MM.1S (cell line): ENCODE measurements at regions not wholly inside any gene's neighbourhood (a gene's known extent, or its start where the extent isn't known, plus 50 kb on each side); places are given as distances from the start of the nearest gene placed in this dataset.

Experiments used
- DNase-seq: peaks from one replicate; pipeline ENCODE4 v3.0.0-alpha.2; 2015
- H2AFZ ChIP-seq: fragments of 300-600 bp; sonication (generic); 2 replicates; pipeline ENCODE4 v1.6.0; 2016; ENCODE audit warnings: antibody characterized with exemption, low read length
- H3F3A ChIP-seq: fragments of 300-600 bp; sonication (generic); 2 replicates; pipeline ENCODE4 v1.6.1; 2016; ENCODE audit warnings: mild to moderate bottlenecking, antibody characterized with exemption, low read length, moderate library complexity, mixed read lengths; ENCODE audit not compliant: insufficient read depth
- H3K27ac ChIP-seq: fragments of 300-600 bp; sonication (generic); 2 replicates; pipeline ENCODE4 v1.5.1; 2016; ENCODE audit warnings: mild to moderate bottlenecking, low read length
- H3K27me3 ChIP-seq: fragments of 300-600 bp; sonication (generic); replicated peaks from 2 replicates; pipeline ENCODE4 v1.6.0; 2016; ENCODE audit warnings: low read length; ENCODE audit not compliant: insufficient read depth
- H3K36me3 ChIP-seq: fragments of 300-600 bp; sonication (generic); replicated peaks from 2 replicates; pipeline ENCODE4 v1.6.1; 2016; ENCODE audit warnings: mild to moderate bottlenecking, low read length, mixed read lengths; ENCODE audit not compliant: insufficient read depth
- H3K4me1 ChIP-seq: fragments of 300-600 bp; sonication (generic); 2 replicates; pipeline ENCODE4 v1.6.1; 2016; ENCODE audit warnings: low read length, mixed read lengths
- H3K4me2 ChIP-seq: fragments of 300-600 bp; sonication (generic); 2 replicates; pipeline ENCODE4 v1.6.0; 2016; ENCODE audit warnings: low read depth, low read length
- H3K4me3 ChIP-seq: fragments of 300-600 bp; sonication (generic); 2 replicates; pipeline ENCODE4 v1.5.1; 2016; ENCODE audit warnings: low read length, mixed read lengths
- H3K79me2 ChIP-seq: fragments of 300-600 bp; sonication (generic); 2 replicates; pipeline ENCODE4 v1.6.1; 2016; ENCODE audit warnings: mixed run types, low read length, mixed read lengths
- H3K9ac ChIP-seq: fragments of 300-600 bp; sonication (generic); 2 replicates; pipeline ENCODE4 v1.6.1; 2016; ENCODE audit warnings: low read length, mixed read lengths
- H3K9me2 ChIP-seq: fragments of 300-600 bp; sonication (generic); replicated peaks from 2 replicates; pipeline ENCODE4 v1.6.1; 2016; ENCODE audit warnings: mild to moderate bottlenecking, low read length, mixed read lengths; ENCODE audit not compliant: insufficient read depth
- H3K9me3 ChIP-seq: fragments of 300-600 bp; sonication (generic); replicated peaks from 2 replicates; pipeline ENCODE4 v1.6.1; 2016; ENCODE audit warnings: mild to moderate bottlenecking, low read length, mixed read lengths; ENCODE audit not compliant: insufficient read depth
- H4K20me1 ChIP-seq: fragments of 300-600 bp; sonication (generic); 2 replicates; pipeline ENCODE4 v1.6.1; 2016; ENCODE audit warnings: mild to moderate bottlenecking, low read length, moderate library complexity, mixed read lengths; ENCODE audit not compliant: insufficient read depth
- CTCF ChIP-seq: fragments of 300-600 bp; sonication (generic); IDR thresholded peaks from 2 replicates; pipeline ENCODE4 v1.5.1; 2016; ENCODE audit warnings: antibody characterized with exemption, low read length, mixed read lengths
- EZH2 ChIP-seq: fragments of 300-600 bp; sonication (generic); optimal IDR thresholded peaks from 2 replicates; pipeline ENCODE3; 2017; ENCODE audit warnings: low read depth, mild to moderate bottlenecking, antibody characterized with exemption, low read length, mixed read lengths
- EZH2phosphoT487 ChIP-seq: fragments of 300-600 bp; sonication (generic); IDR thresholded peaks from 2 replicates; pipeline ENCODE4 v1.6.1; 2018; ENCODE audit warnings: antibody characterized with exemption, low read length

GRCh38 chr5:98518754-98519153 lies 254.7 kb upstream of the RGMB start:
- no peak for DNase-seq
- no peak overlapping the region for H3K4me2 ChIP-seq
- no peak overlapping the region for H3K27ac ChIP-seq
- no peaks in the 10 kb centered on the region for H3K36me3 ChIP-seq
- H3K4me3 ChIP-seq, result no peak overlapping the region
- H3K9me2 ChIP-seq, result no peaks in the 10 kb centered on the region
- H3K27me3 ChIP-seq, result no peaks in the 10 kb centered on the region
- H3K79me2 ChIP-seq, result no peaks in the 10 kb centered on the region
- H3K9me3 ChIP-seq, result no peaks in the 10 kb centered on the region
- TF ChIP-seq CTCF (no peak), EZH2phosphoT487 (no peak), EZH2 (no peak)
- H4K20me1 ChIP-seq, result no peaks in the 10 kb centered on the region
- H3F3A ChIP-seq, result no peaks in the 10 kb centered on the region
- H3K4me1 ChIP-seq, result no peaks in the 10 kb centered on the region
- no peak overlapping the region for H2AFZ ChIP-seq
- no peak overlapping the region for H3K9ac ChIP-seq

GRCh38 chr5:98519571-98519970 lies 253.9 kb upstream of the RGMB start:
- Histone ChIP-seq H3K4me2 (no peak overlapping the region), H3K27me3 (no peaks in the 10 kb centered on the region), H3K79me2 (no peaks in the 10 kb centered on the region), H3K9me3 (no peaks in the 10 kb centered on the region), H3F3A (no peaks in the 10 kb centered on the region), H3K27ac (no peak overlapping the region), H4K20me1 (no peaks in the 10 kb centered on the region), H3K9me2 (no peaks in the 10 kb centered on the region), H3K9ac (no peak overlapping the region), H2AFZ (no peak overlapping the region), H3K4me1 (no peaks in the 10 kb centered on the region), H3K36me3 (no peaks in the 10 kb centered on the region), H3K4me3 (no peak overlapping the region)
- TF ChIP-seq EZH2phosphoT487, result no peak
- TF ChIP-seq EZH2, result no peak
- TF ChIP-seq CTCF, result no peak
- DNase-seq, result no peak

GRCh38 chr5:98521821-98522220 lies 251.6 kb upstream of the RGMB start:
- no peak overlapping the region for H2AFZ ChIP-seq
- no peak overlapping the region for H3K4me3 ChIP-seq
- H3K27ac ChIP-seq, result no peak overlapping the region
- H3K4me1 ChIP-seq, result no peaks in the 10 kb centered on the region
- H3K4me2 ChIP-seq, result no peak overlapping the region
- no peaks in the 10 kb centered on the region for H4K20me1 ChIP-seq
- H3K9ac ChIP-seq, result no peak overlapping the region
- H3K79me2 ChIP-seq, result no peaks in the 10 kb centered on the region
- no peaks in the 10 kb centered on the region for H3K27me3 ChIP-seq
- no peaks in the 10 kb centered on the region for H3K9me2 ChIP-seq
- DNase-seq, result no peak
- no peaks in the 10 kb centered on the region for H3F3A ChIP-seq
- H3K9me3 ChIP-seq, result no peaks in the 10 kb centered on the region
- no peaks in the 10 kb centered on the region for H3K36me3 ChIP-seq
- no peak for TF ChIP-seq EZH2
- TF ChIP-seq EZH2phosphoT487, result no peak
- TF ChIP-seq CTCF, result no peak
